OCI-LY3 (cell line): ENCODE measurements at regions not wholly inside any gene's neighbourhood (a gene's known extent, or its start where the extent isn't known, plus 50 kb on each side); places are given as distances from the start of the nearest gene placed in this dataset.

Source experiments
- EZH2phosphoT487 ChIP-seq: fragments of 200-600 bp; shearing (Covaris generic); IDR thresholded peaks from 2 replicates; pipeline ENCODE4 v1.6.1; 2018; ENCODE audit warnings: antibody characterized with exemption, mixed run types, low read depth
- TF ChIP-seq, protein P1 (sequence below): fragments of 200-600, 300-600 bp; sonication (generic); IDR thresholded peaks from 2 replicates; pipeline ENCODE4 v1.5.1; 2014; ENCODE audit warnings: antibody characterized with exemption, low read length, low read depth

DNA sequence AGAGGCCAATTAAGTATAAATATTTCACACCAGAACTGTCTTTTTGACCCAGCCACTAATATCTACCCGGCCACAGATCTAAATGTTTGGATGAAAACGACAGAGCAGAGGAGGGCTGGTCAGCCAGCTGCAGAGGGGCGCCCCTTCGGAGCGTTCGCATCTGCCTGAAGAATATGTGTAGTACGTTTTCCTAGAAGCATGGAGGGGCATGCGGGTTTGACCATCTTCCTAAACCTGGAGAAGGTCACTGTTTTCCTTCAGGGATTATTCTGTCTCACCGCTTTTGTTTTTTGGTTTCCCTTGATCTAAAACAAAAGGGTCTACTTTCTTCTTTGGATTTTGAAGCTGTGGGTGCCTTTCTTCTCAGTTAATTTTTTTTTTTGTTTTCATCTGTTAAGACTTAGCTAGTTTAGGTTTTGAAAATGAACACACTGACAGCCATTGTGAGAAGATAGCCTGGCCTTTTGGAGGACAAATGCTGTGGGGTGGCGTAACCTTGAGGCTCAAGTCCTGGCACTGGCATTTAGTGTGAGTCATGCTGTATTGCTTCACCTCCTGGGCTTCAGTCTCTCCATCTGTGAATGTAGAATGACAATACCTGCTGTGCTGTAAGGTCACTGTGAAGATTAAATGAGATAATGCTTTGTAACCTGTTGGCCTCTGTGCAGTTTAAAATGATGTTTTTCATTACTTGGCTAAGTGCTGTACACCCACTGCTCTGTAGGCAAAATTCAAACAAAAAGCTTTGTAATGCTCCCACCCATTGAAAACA lies 74.1 kb upstream of the IRF2BP2 start:
- TF ChIP-seq, protein P1, sequence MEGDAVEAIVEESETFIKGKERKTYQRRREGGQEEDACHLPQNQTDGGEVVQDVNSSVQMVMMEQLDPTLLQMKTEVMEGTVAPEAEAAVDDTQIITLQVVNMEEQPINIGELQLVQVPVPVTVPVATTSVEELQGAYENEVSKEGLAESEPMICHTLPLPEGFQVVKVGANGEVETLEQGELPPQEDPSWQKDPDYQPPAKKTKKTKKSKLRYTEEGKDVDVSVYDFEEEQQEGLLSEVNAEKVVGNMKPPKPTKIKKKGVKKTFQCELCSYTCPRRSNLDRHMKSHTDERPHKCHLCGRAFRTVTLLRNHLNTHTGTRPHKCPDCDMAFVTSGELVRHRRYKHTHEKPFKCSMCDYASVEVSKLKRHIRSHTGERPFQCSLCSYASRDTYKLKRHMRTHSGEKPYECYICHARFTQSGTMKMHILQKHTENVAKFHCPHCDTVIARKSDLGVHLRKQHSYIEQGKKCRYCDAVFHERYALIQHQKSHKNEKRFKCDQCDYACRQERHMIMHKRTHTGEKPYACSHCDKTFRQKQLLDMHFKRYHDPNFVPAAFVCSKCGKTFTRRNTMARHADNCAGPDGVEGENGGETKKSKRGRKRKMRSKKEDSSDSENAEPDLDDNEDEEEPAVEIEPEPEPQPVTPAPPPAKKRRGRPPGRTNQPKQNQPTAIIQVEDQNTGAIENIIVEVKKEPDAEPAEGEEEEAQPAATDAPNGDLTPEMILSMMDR = no peak
- TF ChIP-seq EZH2phosphoT487 = no peak
